ENCODE measurements at regions not wholly inside any gene's neighbourhood (a gene's known extent, or its start where the extent isn't known, plus 50 kb on each side); places are given as distances from the start of the nearest gene placed in this dataset.
"Not testable (repeated sequence)": the region's sequence is repeated elsewhere in the genome, so short reads cannot be mapped to it uniquely, and the experiment has no call there.

DNA sequence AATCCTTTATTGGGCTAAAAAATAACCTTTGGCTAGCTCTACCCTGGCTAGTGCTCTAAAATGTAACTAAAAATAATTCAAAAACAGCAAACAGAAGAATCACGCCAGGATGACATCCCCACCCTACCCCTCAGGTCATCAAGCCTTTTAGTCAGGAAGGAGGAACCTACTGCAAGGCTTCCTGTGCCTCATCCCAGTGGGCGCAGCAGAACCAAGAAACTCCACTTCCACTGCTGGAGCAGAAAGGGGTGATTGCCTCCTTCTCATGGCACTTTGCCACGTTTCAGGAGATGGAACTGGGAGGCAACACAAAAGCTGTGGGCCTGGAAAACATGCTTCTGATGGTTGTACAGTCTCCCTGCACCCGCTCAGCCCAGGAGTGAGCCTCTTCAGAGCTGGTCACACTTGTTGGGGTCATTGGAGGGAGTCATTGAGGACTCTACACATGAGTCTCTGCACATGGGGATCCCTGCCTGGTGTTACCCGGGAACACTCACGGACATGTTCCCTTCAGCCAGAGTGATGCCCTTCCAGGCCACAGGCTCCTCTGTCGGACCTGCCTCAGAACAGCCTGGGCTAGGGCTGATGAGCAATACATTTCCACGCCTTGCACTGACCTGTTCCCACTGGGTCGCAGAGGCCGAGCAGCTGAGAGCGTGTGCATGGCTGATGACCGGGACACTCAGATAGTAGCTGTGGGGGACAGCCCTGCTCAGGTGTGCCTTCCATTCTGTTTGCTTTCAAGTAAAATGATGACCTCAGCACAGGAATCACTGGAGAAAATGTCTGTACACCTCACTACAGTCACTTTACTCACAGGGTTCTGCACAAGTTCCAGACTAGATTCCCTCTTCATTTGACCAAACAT, 355.3 kb downstream of the FGFR2 start:
- no peak for DNase-seq

DNA sequence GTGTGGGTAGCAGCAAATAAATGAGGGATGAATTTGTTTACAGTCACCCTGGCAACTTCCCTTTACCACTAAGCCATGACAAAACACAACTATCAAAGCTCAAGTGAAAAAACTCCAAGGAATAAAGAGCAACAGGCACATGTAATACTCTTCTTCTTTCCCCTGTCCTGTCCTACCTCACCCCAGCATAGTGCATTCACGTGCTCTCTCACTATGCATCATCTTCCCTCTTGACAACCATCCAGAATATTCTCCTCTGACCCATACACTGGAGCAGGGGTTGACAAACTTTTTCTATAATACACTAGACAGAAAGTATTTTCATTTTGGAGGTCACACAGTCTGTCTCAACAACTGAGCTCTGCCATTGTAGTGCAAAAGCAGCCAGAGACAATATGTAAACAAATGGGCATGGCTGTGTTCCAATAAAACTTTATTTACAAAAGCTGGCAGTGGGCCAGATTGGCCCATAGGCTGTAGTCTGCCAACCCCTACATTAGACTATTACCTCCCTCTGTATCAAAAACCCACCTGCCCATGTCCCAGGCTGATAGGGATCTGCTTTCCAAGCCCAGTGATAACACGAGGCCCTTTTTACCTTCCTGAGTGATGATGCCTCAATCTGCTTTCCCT, 354.5 kb downstream of the FGFR2 start:
- no peak for DNase-seq

DNA sequence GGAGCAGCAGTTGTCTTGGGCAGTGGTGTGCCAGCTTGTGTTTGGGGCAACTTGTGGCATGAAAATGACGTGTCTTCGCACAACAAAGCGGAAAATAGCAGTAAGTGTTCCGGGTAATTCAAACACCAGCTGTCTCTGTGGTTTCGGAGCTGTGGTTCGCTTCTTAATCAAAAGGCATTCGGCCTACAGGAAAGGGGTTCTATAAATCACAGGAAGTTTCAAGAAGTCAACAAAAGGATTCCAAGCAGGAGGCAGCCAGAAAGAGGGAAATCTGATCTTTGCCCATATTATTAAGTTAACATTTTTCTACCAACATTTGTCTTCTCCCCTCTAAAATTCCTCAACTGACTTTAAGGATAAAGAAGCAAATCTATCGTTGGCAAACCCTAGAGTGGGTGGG, 353.4 kb downstream of the FGFR2 start:
- peak; percentile 54 for DNase-seq

DNA sequence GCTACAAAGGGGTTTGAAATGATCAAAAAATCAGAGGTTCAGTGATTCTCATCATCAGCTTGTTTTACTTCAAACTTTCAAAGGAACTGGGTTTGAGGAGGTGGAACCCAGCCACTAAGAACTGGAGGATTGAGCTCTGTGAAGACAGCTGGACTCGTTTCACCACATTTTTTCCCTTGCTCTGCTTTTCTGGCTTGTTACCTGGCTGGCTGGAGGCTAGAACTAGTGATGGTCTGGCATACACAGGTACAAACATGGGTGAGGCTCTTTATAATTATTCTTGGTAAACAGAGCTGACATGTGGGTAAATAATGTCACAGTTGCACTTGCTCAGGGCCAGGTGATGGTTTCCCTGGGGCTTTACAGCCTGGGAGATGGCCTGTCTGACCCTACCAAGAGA, 352.5 kb downstream of the FGFR2 start:
- DNase-seq, result no peak

DNA sequence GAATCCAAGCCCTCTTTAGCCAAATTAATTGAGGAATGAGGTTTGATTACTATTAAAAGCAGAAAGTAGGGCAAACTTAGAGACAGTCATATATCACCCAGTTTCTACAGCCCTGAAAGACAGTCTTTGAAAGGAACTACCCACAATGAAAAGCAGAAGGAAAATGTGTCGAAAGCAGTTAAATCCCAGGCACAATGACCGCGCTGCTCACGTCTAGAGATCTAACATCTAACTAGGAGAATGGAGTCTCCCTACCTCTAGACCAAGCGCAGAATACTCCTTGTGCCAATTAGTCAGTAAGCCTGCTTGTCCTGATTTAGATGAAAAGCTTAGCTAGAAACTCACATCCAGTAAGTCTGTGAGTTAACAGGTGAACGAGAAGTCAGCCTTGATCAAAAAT, 350.0 kb downstream of the FGFR2 start:
- no peak for DNase-seq

DNA sequence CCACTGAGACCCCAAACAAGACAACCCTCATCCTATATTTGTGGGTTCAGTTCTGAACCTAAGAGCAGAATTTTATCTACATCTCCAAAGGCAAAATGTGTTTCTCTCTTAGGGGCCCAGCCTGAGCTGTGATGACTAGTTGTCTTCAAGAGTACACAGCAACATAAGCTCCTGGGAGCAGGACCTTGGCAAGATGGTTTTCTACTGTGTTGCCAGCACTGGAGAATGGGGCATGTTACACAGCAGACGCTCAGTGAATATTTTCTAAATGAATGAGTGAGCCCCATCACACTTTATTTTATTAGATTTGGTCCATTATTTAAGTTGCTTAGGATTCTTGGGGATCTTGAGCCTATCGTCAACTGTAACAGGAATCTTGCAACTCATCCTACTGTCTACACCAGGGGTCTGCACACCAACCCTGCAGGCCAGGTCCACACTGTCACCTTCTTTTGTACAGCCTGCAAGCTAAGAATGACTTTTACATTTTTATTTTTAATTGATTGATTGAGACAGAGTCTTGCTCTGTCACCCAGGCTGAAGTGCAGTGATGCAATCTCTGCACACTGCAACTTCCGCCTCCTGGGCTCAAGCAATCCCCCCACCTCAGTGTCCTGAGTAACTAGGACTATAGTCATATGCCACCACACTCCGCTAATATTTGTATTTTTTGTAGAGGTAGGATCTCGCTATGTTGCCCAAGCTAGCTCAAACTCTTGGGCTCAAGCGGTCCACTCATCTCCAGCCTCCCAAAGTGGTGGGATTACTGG, 347.1 kb downstream of the FGFR2 start:
- no peak for DNase-seq

DNA sequence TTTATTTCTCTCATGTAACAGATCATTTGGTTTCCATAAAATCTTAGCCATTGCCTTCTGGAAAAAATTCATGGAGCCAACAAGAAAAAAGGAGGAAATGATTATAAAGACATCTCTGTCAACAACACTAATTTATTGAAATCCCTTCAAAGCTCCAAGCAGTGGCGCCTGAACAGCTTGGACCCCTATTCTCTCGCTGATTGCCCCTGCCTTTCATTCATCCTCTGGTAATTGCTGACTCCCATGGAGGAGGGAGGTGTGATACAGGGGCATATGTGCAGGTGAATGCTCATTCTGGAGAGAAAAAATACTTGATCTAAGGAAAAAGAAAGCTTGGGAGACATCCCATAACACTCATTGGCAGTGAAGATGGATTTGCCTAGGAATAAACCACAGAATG, 345.5 kb downstream of the FGFR2 start:
- DNase-seq, result no peak

DNA sequence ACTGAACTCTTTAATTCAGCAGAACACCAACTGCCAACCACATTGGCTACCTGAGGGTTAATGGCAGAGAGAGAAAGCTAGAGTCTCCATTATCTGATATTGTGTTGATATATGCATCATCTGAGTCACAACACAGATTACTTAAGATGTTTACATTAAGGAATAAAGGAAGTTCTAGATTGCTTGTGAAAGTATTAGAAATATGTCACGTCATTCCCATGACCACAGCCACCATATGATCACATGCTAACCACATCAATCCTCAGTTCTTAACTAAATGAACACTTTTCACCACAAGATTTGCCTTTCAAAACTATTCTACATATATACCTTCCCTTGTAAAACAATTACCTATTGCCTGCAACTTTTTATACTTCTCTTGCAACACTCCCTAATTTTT, 337.9 kb downstream of the FGFR2 start:
- peak; percentile 8 for DNase-seq

DNA sequence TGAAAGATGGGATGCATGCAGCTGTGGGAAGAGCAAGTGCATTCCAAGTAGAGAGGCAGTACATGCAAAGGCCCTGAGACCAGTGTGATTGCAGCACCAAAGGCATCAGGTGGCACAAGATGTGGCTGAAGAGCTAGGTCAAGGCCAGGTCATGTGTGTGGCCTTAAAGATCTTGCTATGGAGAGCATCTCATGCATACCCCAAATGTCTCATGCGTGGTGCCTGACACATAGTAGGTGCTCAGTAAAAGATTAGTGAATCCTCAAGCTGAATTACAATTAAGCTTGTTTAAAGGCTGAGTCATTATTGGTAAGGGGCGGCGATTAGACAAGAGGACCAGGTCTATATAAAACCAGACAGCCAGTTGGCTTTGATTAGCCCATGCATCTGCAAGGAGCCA, 336.6 kb downstream of the FGFR2 start:
- no peak for DNase-seq

DNA sequence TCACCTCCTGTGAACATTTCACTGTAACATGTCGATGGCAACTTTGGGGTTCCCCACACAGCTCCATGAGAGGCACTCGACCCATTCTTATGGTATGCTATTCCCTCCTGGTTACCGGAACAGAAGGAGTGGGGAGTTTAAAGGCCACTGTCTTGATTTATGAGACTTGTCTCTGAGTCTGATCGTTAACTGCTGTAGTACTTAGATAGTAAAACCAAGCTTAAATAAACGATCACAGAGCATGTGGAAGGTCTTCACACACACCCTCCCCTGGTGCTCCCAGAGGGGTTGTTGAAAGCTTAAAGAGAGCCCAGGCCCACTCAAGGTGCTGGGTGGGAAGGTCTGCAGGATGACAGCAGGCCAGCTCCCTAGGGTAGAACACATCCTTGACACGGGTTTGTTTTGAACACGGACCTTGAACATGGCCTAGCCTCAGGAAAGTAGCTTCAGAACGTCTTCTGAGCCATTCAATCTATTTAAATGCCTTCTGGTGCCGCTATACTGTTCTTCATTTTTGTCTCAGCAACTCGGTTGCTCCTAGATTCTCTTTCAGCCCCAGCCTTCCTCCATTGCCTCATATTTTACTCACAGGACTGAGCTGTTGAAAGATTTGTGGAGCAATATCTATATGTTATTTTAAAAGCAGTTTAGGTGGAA, 335.3 kb downstream of the FGFR2 start:
- DNase-seq, result no peak

DNA sequence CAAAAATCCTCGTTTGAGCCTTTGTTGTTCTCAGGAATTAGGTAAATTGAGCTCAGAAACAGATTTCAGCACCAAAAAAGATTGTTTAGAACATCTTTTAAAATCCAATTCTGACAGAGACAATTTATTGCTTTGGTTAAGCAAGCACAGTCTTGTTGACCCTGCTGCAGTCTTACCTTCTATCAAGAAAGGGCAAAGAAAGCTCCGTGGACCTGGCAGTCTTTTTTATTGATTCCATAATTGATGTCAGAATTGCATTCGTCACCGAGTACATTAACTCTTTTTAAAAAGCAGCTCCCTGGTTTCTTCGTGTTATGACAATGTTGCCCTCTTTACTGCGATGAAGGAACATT, 334.8 kb downstream of the FGFR2 start:
- no peak for DNase-seq

DNA sequence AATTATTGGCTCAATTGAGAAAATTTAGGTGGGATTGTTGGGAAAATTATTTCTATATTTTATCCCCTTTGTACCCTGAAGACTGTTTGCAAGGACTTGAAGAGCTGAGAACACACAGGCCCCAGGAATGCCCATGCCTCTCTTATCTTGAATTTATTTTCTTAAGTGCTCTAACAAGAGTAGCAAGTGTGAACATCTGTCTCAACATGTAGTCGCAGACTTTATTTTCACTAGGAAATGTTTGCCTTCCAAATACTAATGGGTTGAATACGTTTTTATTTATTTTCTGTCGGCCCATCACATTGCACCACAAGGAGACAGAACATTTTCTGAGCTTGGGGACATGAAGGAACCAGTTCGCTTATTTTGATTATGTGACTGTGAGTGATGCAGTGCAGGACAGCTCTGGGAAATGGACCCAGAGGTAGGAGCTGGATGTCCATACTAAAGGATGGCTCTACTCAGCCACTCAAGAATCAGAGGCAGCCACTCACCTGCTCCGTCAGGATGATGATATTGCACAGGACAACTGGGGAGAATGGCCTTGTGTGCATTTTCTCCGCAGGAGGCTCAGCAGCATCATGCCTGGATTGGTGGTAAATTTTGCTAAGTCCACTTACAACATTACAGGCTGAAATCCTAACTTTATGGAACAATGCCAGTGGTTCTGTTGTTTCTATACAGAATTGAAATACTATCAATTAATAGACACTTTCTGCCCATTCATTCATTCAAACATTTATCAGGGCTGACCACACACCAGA, 332.7 kb downstream of the FGFR2 start:
- no peak for DNase-seq

DNA sequence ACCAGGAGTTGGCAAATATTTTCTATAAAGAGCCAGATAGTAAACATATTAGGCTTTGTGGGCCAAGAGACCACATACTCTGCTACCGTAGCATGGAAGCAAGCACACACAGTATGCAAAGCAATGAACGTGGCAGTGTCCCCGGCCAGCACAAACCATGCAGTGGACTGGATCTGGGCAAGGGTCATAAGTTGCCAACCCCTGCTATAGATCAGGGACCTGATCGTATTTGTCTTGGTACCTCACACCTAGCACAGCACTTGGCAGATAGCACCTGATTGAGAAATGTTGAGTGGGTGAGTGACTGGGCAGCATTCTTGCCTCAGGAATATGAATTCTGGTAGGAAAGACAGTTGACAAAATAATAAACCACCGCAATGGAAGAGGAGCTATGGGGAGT, 331.9 kb downstream of the FGFR2 start:
- no peak for DNase-seq

DNA sequence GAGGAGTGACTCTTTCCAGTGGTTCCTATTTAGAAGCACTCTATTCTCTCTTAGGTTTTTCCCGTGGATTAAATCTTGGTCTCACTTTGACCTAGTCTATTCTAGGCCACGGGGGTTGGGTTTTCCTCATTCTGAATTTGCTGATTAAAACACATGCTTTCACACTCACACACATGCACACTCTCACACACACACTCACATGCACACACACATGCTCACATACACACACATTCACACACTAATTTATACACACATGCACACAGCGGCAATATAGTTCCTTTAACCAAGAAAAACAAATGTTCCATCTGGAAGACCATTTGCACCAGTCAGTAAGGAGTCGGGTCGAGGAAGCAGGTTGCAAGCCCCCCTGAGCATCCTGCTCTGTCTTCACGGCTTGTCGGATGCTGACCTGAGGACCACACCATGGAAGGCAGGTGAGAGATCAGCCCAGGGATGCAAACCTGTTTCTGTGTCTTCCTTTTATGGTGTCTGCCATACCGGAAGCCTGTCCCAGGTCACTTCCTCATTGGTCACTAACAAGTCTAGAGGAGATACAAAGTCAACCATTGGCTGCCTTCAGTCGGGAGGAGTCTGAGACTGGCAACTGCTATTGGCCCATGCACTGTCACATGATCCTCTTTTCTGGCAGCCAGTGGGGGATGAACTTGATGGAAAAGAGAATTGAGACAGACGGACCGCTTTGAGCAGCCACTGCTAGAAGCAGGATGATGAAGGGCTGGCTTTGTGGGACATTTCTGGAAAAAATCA, 330.8 kb downstream of the FGFR2 start:
- no peak for DNase-seq

DNA sequence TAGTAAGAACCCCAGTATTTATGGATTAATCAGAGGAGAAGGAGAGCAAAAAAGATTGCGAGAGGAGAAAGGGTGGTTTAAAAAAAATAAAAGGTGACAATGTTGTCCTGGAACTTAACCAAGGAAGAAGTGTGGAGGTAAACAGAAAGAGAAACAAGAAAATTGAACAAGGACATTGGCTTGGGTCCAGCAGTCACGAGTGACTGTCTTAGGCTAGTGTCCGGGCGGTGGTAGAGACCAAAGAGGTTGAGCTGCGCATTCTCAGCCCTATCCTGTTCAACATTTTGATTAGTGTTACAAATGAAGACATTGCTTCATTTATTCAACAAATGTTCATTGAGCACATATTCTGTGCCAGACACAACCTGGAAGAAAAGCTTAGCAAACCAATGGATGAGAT, 329.9 kb downstream of the FGFR2 start:
- DNase-seq, result no peak

DNA sequence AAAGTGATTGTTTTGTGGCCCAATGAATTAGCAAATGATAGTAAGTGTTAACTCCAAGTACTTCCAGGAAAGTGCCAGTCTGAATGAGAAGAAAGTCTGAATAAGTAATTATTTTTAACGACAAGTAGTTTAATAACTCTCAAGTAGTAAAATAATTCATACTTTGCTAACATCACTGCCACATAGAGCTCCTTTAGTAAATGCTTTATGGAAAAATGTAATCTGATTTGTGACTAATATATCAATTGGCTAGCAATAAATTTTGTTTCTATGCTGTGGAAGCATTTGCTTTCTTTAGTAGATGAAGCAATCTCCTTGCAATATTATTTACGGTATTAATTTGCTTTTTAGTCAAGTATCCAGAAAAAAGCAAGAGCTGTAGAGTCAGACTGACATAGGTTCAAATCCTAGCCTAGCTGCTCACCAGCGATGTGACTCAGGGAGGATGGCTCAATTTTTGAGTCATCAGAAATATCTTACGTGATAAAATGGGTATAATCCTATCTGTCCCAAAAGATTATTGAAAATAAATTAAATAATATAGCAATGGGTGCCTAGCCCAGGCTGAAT, 329.3 kb downstream of the FGFR2 start:
- DNase-seq, result no peak

DNA sequence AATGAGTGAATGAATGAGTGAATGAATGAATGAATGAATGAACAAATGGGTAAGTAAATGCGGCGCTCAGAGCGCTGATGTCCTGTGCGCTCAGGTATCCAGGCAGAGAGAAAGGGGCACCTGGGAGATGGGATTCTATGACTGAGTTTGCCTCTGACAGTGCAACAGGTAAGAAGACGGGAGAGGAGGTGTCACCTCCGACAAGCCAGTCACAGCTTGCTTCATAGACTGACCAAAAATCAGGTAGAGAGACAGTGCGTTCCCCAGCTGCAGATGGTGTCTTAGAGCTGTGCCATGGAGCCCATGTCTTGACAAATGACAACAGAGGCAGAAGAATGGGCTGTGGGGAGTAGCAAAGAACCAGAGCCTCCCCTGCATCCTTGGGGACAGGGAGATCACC, 327.3 kb downstream of the FGFR2 start:
- no peak for DNase-seq

DNA sequence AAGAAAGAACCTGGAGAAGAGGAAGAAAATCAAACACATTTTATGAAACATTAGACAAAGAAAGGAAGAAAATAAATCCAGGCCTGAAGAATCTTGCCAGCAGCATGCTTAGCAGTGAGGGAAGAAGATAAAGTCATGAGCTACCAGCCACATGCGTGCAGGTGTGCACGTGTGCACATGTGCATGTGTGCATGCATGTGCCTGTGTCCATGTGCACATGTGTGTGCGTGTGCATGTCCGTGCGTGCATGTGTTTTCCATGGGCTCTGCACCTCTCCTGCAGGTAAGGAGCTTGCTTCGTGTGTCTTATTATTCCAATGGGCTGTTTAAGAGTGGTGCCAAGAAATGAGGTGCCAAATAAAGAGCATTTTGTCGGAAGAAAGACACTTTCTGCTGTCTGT, 322.2 kb downstream of the FGFR2 start:
- no peak for DNase-seq

DNA sequence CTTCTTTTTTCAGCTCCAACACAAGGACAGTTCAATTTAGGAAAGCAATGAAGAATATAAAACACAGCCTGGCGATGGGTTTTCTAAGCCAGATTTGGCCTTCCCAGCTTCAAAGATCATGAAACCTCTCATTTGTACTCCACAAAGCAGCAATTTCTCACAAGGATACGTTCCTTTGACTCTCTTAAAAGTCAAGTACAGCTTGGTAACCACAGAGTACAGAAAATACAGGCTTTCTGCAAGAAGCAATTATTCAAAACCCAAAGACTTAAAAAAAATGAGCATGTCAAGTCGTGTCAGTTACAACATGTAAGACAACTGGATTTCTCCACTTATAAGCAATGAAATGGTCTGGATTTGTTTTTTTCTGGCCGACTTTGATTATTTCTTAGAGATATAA, 321.4 kb downstream of the FGFR2 start:
- DNase-seq, result no peak

DNA sequence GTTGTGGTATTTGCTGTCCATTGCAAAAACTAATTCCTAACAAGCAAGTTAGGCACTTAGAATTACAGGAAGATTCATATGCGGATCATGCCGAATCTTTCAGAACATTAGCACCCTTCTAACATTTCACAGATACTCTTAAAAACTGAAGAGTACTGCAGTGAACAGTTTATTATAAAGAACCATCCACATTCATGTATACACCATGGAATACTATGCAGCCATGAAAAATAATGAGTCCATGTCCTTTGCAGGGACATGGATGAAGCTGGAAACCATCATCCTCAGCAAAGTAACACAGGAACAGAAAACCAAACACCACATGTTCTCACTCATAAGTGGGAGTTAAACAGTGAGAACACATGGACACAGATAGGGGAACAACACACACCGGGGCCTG, 319.9 kb downstream of the FGFR2 start:
- not testable (repeated sequence) for DNase-seq

DNA sequence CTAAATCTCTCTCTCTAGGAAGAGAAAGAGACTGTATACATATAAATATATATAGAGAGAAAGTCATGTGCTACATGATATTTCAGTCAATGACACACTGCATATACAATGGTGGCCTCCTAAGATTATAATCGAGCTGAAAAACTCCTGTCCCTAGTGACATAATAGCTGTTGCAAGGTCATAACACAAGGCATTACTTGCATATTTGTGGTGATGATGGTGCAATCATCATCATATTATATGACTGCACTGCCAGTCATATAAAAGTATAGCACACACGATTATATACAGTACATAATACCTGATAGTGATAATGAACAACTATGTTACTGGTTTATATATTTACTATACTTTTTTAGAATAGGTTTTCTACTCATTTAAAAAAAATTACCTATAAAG, 316.7 kb downstream of the FGFR2 start:
- peak; percentile 22 for DNase-seq
